ENCODE measurements at regions not wholly inside any gene's neighbourhood (a gene's known extent, or its start where the extent isn't known, plus 50 kb on each side); places are given as distances from the start of the nearest gene placed in this dataset.
"Not testable (repeated sequence)": the region's sequence is repeated elsewhere in the genome, so short reads cannot be mapped to it uniquely, and the experiment has no call there.

GRCh38 chr3:18086078-18086477, 339.1 kb downstream of the SATB1 start:
- 88 to 89% methylated on average over 5 to 6 of the region's 7 CpGs for WGBS, 2 experiments (ENCODE audit: insufficient coverage in 2 of 2)
- Histone ChIP-seq H3K4me3 (ENCODE audit: extremely low read depth, insufficient read depth, low read length, poor library complexity, severe bottlenecking) (no peak overlapping the region), H3K36me3 (ENCODE audit: control insufficient read depth, insufficient read depth, low read length) (no peaks in the 10 kb centered on the region), H3K27ac (ENCODE audit: low read depth, low read length, severe bottlenecking) (no peak overlapping the region), H3K9me3 (ENCODE audit: control insufficient read depth, low read length) (no peaks in the 10 kb centered on the region), H3K4me1 (ENCODE audit: control insufficient read depth, insufficient read depth, low read length, poor library complexity, severe bottlenecking) (no peaks in the 10 kb centered on the region)

DNA sequence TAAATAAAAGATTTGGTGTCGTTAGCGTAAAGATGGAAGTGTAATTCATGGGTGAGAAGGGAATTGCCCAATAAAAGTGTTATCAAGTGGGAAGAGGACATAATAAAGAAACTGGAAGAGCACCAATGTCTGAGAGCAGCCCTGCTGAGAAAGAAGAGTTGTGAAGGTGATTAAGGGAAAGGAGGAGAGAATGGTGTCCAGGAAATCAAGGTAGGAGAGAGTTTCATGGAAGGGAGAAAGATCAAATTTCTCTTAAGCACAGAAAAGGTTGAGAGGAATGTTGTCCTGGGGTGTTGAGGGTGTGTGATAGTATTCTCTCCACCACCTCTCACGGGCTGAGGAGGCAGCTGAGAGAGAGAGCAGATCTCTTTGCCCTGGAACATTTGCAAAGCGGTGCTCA, 339.7 kb downstream of the SATB1 start:
- Histone ChIP-seq H3K9me3 (ENCODE audit: control insufficient read depth, low read length) (no peaks in the 10 kb centered on the region), H3K36me3 (ENCODE audit: control insufficient read depth, insufficient read depth, low read length) (no peaks in the 10 kb centered on the region), H3K4me3 (ENCODE audit: extremely low read depth, insufficient read depth, low read length, poor library complexity, severe bottlenecking) (no peak overlapping the region), H3K27ac (ENCODE audit: low read depth, low read length, severe bottlenecking) (no peak overlapping the region), H3K4me1 (ENCODE audit: control insufficient read depth, insufficient read depth, low read length, poor library complexity, severe bottlenecking) (no peaks in the 10 kb centered on the region)
- 86 to 100% methylated on average over 3 of the region's 4 CpGs for WGBS, 2 experiments (ENCODE audit: insufficient coverage in 2 of 2)

DNA sequence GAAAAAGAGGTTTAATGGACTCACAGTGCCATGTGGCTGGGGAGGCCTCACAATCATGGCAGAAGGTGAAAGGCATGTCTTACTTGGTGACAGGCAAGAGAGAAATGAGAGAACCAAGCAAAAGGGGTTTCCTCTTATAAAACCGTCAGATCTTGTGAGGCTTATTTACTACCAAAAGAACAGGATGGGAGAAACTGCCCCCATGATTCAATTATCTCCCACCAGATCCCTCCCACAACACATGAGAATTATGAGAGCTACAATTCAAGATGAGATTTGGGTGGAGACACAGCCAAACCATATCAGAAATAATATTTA, 340.8 kb upstream of the TBC1D5 start:
- WGBS, 2 experiments (ENCODE audit: insufficient coverage in 2 of 2) = 86% methylated on average over 1 of the region's 1 CpG; no CpG with 5 or more reads in 1 of the 2 experiments
- not testable (repeated sequence) for H3K27ac ChIP-seq (ENCODE audit: low read depth, low read length, severe bottlenecking); H3K9me3 ChIP-seq (ENCODE audit: control insufficient read depth, low read length); H3K4me1 ChIP-seq (ENCODE audit: control insufficient read depth, insufficient read depth, low read length, poor library complexity, severe bottlenecking); H3K4me3 ChIP-seq (ENCODE audit: extremely low read depth, insufficient read depth, low read length, poor library complexity, severe bottlenecking); H3K36me3 ChIP-seq (ENCODE audit: control insufficient read depth, insufficient read depth, low read length)

DNA sequence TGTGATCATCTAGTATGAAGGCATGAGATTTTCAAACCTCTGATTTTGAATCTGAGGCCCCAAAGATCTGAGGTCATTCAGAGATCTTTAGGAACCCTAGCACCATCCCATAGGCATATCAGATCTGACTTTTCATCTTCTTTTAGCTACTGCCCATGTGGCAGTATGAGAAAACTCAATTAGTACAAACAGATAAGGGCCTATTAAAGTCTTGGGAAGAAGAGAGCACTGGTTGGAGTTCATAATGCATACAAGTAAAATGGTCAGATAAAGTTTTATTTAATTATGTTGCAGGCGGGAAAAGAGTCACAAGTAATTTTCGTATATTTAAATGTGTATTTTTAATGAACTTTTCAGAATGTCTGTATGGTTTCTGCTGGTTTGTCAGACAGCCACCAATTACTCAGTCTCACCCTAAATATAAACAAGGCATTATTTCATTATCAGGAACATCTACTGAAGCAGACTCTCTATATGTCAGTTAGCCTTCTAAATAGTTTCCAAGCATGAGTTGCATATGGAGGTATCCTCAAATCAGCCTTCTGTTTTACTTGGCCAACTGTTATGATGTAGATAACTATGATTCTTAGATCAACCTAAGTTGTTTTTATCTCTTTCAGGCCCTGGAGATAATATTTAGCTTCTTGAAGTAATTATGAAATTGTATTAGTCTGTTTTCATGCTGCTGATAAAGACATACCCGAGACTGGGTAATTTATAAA, 340.3 kb upstream of the TBC1D5 start:
- Histone ChIP-seq H3K9me3 (ENCODE audit: control insufficient read depth, low read length) (no peaks in the 10 kb centered on the region), H3K4me1 (ENCODE audit: control insufficient read depth, insufficient read depth, low read length, poor library complexity, severe bottlenecking) (no peaks in the 10 kb centered on the region), H3K27ac (ENCODE audit: low read depth, low read length, severe bottlenecking) (no peak overlapping the region), H3K4me3 (ENCODE audit: extremely low read depth, insufficient read depth, low read length, poor library complexity, severe bottlenecking) (no peak overlapping the region), H3K36me3 (ENCODE audit: control insufficient read depth, insufficient read depth, low read length) (no peaks in the 10 kb centered on the region)
- WGBS, 2 experiments (ENCODE audit: insufficient coverage in 2 of 2) = 100% methylated on average over 1 of the region's 3 CpGs

- Histone ChIP-seq H3K27ac (ENCODE audit: low read depth, low read length, severe bottlenecking) (peak overlapping the region; percentile 58), H3K4me1 (ENCODE audit: control insufficient read depth, insufficient read depth, low read length, poor library complexity, severe bottlenecking) (no peaks in the 10 kb centered on the region), H3K36me3 (ENCODE audit: control insufficient read depth, insufficient read depth, low read length) (no peaks in the 10 kb centered on the region), H3K9me3 (ENCODE audit: control insufficient read depth, low read length) (no peaks in the 10 kb centered on the region), H3K4me3 (ENCODE audit: extremely low read depth, insufficient read depth, low read length, poor library complexity, severe bottlenecking) (no peak overlapping the region)
Measured at GRCh38 chr3:18080198-18080689, 337.8 kb upstream of the TBC1D5 start.

GRCh38 chr3:18079739-18080138, 337.3 kb upstream of the TBC1D5 start:
- WGBS, 2 experiments (ENCODE audit: insufficient coverage in 2 of 2) = 67% methylated on average over 1 of the region's 3 CpGs; no CpG with 5 or more reads in 1 of the 2 experiments
- Histone ChIP-seq H3K27ac (ENCODE audit: low read depth, low read length, severe bottlenecking) (no peak overlapping the region), H3K36me3 (ENCODE audit: control insufficient read depth, insufficient read depth, low read length) (no peaks in the 10 kb centered on the region), H3K4me3 (ENCODE audit: extremely low read depth, insufficient read depth, low read length, poor library complexity, severe bottlenecking) (no peak overlapping the region), H3K4me1 (ENCODE audit: control insufficient read depth, insufficient read depth, low read length, poor library complexity, severe bottlenecking) (no peaks in the 10 kb centered on the region), H3K9me3 (ENCODE audit: control insufficient read depth, low read length) (no peaks in the 10 kb centered on the region)

- H3K4me1 ChIP-seq (ENCODE audit: control insufficient read depth, insufficient read depth, low read length, poor library complexity, severe bottlenecking) = no peaks in the 10 kb centered on the region
- no CpG with 5 or more reads among the region's 3 CpGs for WGBS, 2 experiments (ENCODE audit: insufficient coverage in 2 of 2)
- no peak overlapping the region for H3K4me3 ChIP-seq (ENCODE audit: extremely low read depth, insufficient read depth, low read length, poor library complexity, severe bottlenecking)
Measured at GRCh38 chr3:18079062-18079461, 336.6 kb upstream of the TBC1D5 start.

GRCh38 chr3:18077128-18077840, 334.9 kb upstream of the TBC1D5 start:
- Histone ChIP-seq H3K9me3 (ENCODE audit: control insufficient read depth, low read length) (no peaks in the 10 kb centered on the region), H3K4me1 (ENCODE audit: control insufficient read depth, insufficient read depth, low read length, poor library complexity, severe bottlenecking) (no peaks in the 10 kb centered on the region), H3K4me3 (ENCODE audit: extremely low read depth, insufficient read depth, low read length, poor library complexity, severe bottlenecking) (no peak overlapping the region), H3K27ac (ENCODE audit: low read depth, low read length, severe bottlenecking) (no peak overlapping the region), H3K36me3 (ENCODE audit: control insufficient read depth, insufficient read depth, low read length) (no peaks in the 10 kb centered on the region)
- 67 to 97% methylated on average over 3 to 4 of the region's 7 CpGs for WGBS, 2 experiments (ENCODE audit: insufficient coverage in 2 of 2)

More at GRCh38 chr3:18079062-18079461, 336.6 kb upstream of the TBC1D5 start:
- Histone ChIP-seq H3K9me3 (ENCODE audit: control insufficient read depth, low read length) (no peaks in the 10 kb centered on the region), H3K27ac (ENCODE audit: low read depth, low read length, severe bottlenecking) (no peak overlapping the region), H3K36me3 (ENCODE audit: control insufficient read depth, insufficient read depth, low read length) (no peaks in the 10 kb centered on the region)

DNA sequence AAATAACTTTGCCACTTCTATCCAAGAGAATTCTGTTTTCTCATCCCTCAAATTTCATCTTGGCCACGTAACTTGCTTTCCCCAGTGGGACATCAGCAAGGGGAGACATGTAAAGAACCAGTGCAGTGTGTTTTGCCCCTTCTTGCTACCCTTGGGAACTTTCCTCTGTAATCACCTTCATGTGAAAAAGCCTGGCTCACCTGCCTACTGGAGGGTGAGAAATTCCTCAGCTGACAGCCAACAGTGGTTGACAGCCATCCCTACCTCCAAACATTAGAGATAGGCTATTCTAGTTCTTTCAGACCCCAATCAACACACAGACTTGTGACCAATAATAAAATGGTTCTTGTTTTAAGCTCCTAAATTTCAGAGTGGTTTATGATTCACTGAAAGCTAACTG, 333.9 kb upstream of the TBC1D5 start:
- no peak overlapping the region for H3K4me3 ChIP-seq (ENCODE audit: extremely low read depth, insufficient read depth, low read length, poor library complexity, severe bottlenecking)
- 86 to 100% methylated on average over 1 of the region's 1 CpG for WGBS, 2 experiments (ENCODE audit: insufficient coverage in 2 of 2)
- no peaks in the 10 kb centered on the region for H3K36me3 ChIP-seq (ENCODE audit: control insufficient read depth, insufficient read depth, low read length)
- H3K4me1 ChIP-seq (ENCODE audit: control insufficient read depth, insufficient read depth, low read length, poor library complexity, severe bottlenecking) = no peaks in the 10 kb centered on the region
- H3K27ac ChIP-seq (ENCODE audit: low read depth, low read length, severe bottlenecking) = no peak overlapping the region
- H3K9me3 ChIP-seq (ENCODE audit: control insufficient read depth, low read length) = no peaks in the 10 kb centered on the region

- Histone ChIP-seq H3K4me1 (ENCODE audit: control insufficient read depth, insufficient read depth, low read length, poor library complexity, severe bottlenecking) (no peaks in the 10 kb centered on the region), H3K9me3 (ENCODE audit: control insufficient read depth, low read length) (no peaks in the 10 kb centered on the region), H3K27ac (ENCODE audit: low read depth, low read length, severe bottlenecking) (no peak overlapping the region), H3K4me3 (ENCODE audit: extremely low read depth, insufficient read depth, low read length, poor library complexity, severe bottlenecking) (no peak overlapping the region), H3K36me3 (ENCODE audit: control insufficient read depth, insufficient read depth, low read length) (no peaks in the 10 kb centered on the region)
- 100% methylated on average over 1 of the region's 1 CpG; no CpG with 5 or more reads in 1 of the 2 experiments for WGBS, 2 experiments (ENCODE audit: insufficient coverage in 2 of 2)
Measured at GRCh38 chr3:18075799-18076198, 333.4 kb upstream of the TBC1D5 start.

- Histone ChIP-seq H3K4me1 (ENCODE audit: control insufficient read depth, insufficient read depth, low read length, poor library complexity, severe bottlenecking) (no peaks in the 10 kb centered on the region), H3K9me3 (ENCODE audit: control insufficient read depth, low read length) (no peaks in the 10 kb centered on the region), H3K4me3 (ENCODE audit: extremely low read depth, insufficient read depth, low read length, poor library complexity, severe bottlenecking) (no peak overlapping the region), H3K36me3 (ENCODE audit: control insufficient read depth, insufficient read depth, low read length) (no peaks in the 10 kb centered on the region), H3K27ac (ENCODE audit: low read depth, low read length, severe bottlenecking) (no peak overlapping the region)
Measured at GRCh38 chr3:18071833-18072232, 329.4 kb upstream of the TBC1D5 start.

Measured in mesodermal cell (in vitro differentiated cells).